DMS153 treated with DMSO at 0.1 percent for 48 hours (cell line): ENCODE measurements at regions not wholly inside any gene's neighbourhood (a gene's known extent, or its start where the extent isn't known, plus 50 kb on each side); places are given as distances from the start of the nearest gene placed in this dataset.

Experiments used
- DNase-seq: peaks from one replicate; lab custom pipeline; 2025; ENCODE audit not compliant: unreplicated experiment; lab: John Stamatoyannopoulos, UW

GRCh38 chr5:165829504-165829903, 2324.1 kb downstream of the MAT2B start:
- DNase-seq, result no peak

- DNase-seq, result no peak
Measured at GRCh38 chr5:165834891-165835290, 2329.5 kb downstream of the MAT2B start.

GRCh38 chr5:165836046-165836445, 2330.6 kb downstream of the MAT2B start:
- no peak for DNase-seq

GRCh38 chr5:165837286-165837685, 2331.9 kb downstream of the MAT2B start:
- DNase-seq, result no peak

- no peak for DNase-seq
Measured at GRCh38 chr5:165844571-165844970, 2339.2 kb downstream of the MAT2B start.

- DNase-seq, result no peak
Measured at GRCh38 chr5:165858118-165858517, 2352.7 kb downstream of the MAT2B start.

- no peak for DNase-seq
Measured at GRCh38 chr5:165859251-165859650, 2353.8 kb downstream of the MAT2B start.

GRCh38 chr5:165863239-165863638, 2357.8 kb downstream of the MAT2B start:
- no peak for DNase-seq

- DNase-seq, result no peak
Measured at GRCh38 chr5:165871291-165871690, 2365.9 kb downstream of the MAT2B start.

GRCh38 chr5:165874851-165875250, 2369.4 kb downstream of the MAT2B start:
- no peak for DNase-seq

- no peak for DNase-seq
Measured at GRCh38 chr5:165876538-165876937, 2371.1 kb downstream of the MAT2B start.

GRCh38 chr5:165877475-165877874, 2372.1 kb downstream of the MAT2B start:
- no peak for DNase-seq

GRCh38 chr5:165881259-165881658, 2375.8 kb downstream of the MAT2B start:
- no peak for DNase-seq

- no peak for DNase-seq
Measured at GRCh38 chr5:165882099-165882498, 2376.7 kb downstream of the MAT2B start.

- DNase-seq, result no peak
Measured at GRCh38 chr5:165885623-165886350, 2380.4 kb downstream of the MAT2B start.

- DNase-seq, result no peak
Measured at GRCh38 chr5:165887147-165887546, 2381.7 kb downstream of the MAT2B start.

GRCh38 chr5:165892383-165892782, 2387.0 kb downstream of the MAT2B start:
- DNase-seq, result no peak

- DNase-seq, result no peak
Measured at GRCh38 chr5:165894916-165895315, 2389.5 kb downstream of the MAT2B start.

GRCh38 chr5:165903835-165904234, 2387.6 kb upstream of the WWC1 start:
- no peak for DNase-seq

GRCh38 chr5:165906871-165907270, 2384.6 kb upstream of the WWC1 start:
- DNase-seq, result no peak

GRCh38 chr5:165913059-165913458, 2378.4 kb upstream of the WWC1 start:
- no peak for DNase-seq

GRCh38 chr5:165914456-165914855, 2377.0 kb upstream of the WWC1 start:
- no peak for DNase-seq

- no peak for DNase-seq
Measured at GRCh38 chr5:165919196-165919595, 2372.2 kb upstream of the WWC1 start.
